PC-3 (cell line): ENCODE measurements at regions not wholly inside any gene's neighbourhood (a gene's known extent, or its start where the extent isn't known, plus 50 kb on each side); places are given as distances from the start of the nearest gene placed in this dataset.

Source experiments
- ATAC-seq: fragments of 200-7000 bp; cut with Tn5 transposase; 2 replicates; pipeline ENCODE4 v1.9.1; 2020; ENCODE audit warnings: mild to moderate bottlenecking, moderate library complexity
- BruUV-seq: library from RNA; stranded (reverse); fragments of 400-500 nt; replicated peaks from 2 replicates; lab custom pipeline; 2021; lab: Mats Ljungman, UMichigan
- CTCF ChIA-PET: fragments of 300-600 bp; sonication (Branson Sonifier 250); formaldehyde crosslinking; loops from one replicate; lab custom pipeline; 2022; ENCODE audit warnings: antibody characterized with exemption; lab: Charles Lee
- POLR2A ChIA-PET: fragments of 300-600 bp; sonication (Branson Sonifier 250); formaldehyde crosslinking; loops from one replicate; lab custom pipeline; 2022; ENCODE audit warnings: antibody characterized with exemption; ENCODE audit not compliant: unreplicated experiment; lab: Charles Lee
- DNase-seq: peaks from one replicate; pipeline ENCODE4 v3.0.0-alpha.2; 2015
- H2AFZ ChIP-seq: fragments of 300-600 bp; sonication (generic); 2 replicates; pipeline ENCODE4 v1.6.0; 2016; ENCODE audit warnings: antibody characterized with exemption, low read length
- H3F3A ChIP-seq: fragments of 300-600 bp; sonication (generic); one replicate; pipeline ENCODE4 v1.6.0; 2017; ENCODE audit warnings: antibody characterized with exemption, low read length, control low read depth, mild to moderate bottlenecking; ENCODE audit not compliant: unreplicated experiment
- H3K27ac ChIP-seq: fragments of 300-600 bp; sonication (generic); 2 replicates; pipeline ENCODE4 v1.5.1; 2016; ENCODE audit warnings: mild to moderate bottlenecking, low read length
- H3K27me3 ChIP-seq: fragments of 300-600 bp; sonication (generic); 2 replicates; pipeline ENCODE4 v1.6.1; 2016; ENCODE audit warnings: low read length, mixed read lengths
- H3K36me3 ChIP-seq: fragments of 300-600 bp; sonication (generic); 2 replicates; pipeline ENCODE4 v1.6.1; 2016; ENCODE audit warnings: low read depth, mixed run types, low read length, mixed read lengths
- H3K4me1 ChIP-seq: fragments of 300-600 bp; sonication (generic); 2 replicates; pipeline ENCODE4 v1.5.1; 2016; ENCODE audit warnings: low read length; ENCODE audit not compliant: insufficient read depth
- H3K4me2 ChIP-seq: fragments of 300-600 bp; sonication (generic); 2 replicates; pipeline ENCODE4 v1.6.0; 2016; ENCODE audit warnings: low read length
- H3K4me3 ChIP-seq: fragments of 300-600 bp; sonication (generic); 2 replicates; pipeline ENCODE4 v1.5.1; 2016; ENCODE audit warnings: mild to moderate bottlenecking, low read length, mixed read lengths
- H3K79me2 ChIP-seq: fragments of 300-600 bp; sonication (generic); 2 replicates; pipeline ENCODE4 v1.6.1; 2017; ENCODE audit warnings: low read length, mixed read lengths
- H3K9ac ChIP-seq: fragments of 300-600 bp; sonication (generic); 2 replicates; pipeline ENCODE4 v1.6.0; 2016; ENCODE audit warnings: mild to moderate bottlenecking, low read length
- H3K9me2 ChIP-seq: fragments of 300-600 bp; sonication (generic); replicated peaks from 2 replicates; pipeline ENCODE4 v1.6.1; 2016; ENCODE audit warnings: mixed run types, low read length, mixed read lengths
- H3K9me3 ChIP-seq: fragments of 300-600 bp; sonication (generic); 2 replicates; pipeline ENCODE4 v1.6.1; 2016; ENCODE audit warnings: low read length, mixed read lengths
- H4K20me1 ChIP-seq: fragments of 300-600 bp; sonication (generic); 2 replicates; pipeline ENCODE4 v1.6.1; 2016; ENCODE audit warnings: low read length, mixed read lengths
- CTCF ChIP-seq: fragments of 300-600 bp; sonication (generic); conservative IDR thresholded peaks from 2 replicates; pipeline ENCODE4 v1.5.1; 2017; ENCODE audit warnings: antibody characterized with exemption, low read depth, mild to moderate bottlenecking, low read length
- EZH2 ChIP-seq: fragments of 300-600 bp; sonication (generic); IDR thresholded peaks from one replicate; pipeline ENCODE4 v1.6.1; 2017; ENCODE audit warnings: antibody characterized with exemption, mild to moderate bottlenecking, low read length; ENCODE audit not compliant: unreplicated experiment
- EZH2phosphoT487 ChIP-seq: fragments of 300-600 bp; sonication (generic); IDR thresholded peaks from 2 replicates; pipeline ENCODE4 v1.6.1; 2018; ENCODE audit warnings: mild to moderate bottlenecking, antibody characterized with exemption, low read length, borderline replicate concordance
- intact Hi-C: fragments of 100-400 bp; cut with micrococcal nuclease; formaldehyde crosslinking; loops from 2 replicates; pipeline ENCODE4 v1.9.0; 2023

GRCh38 chr1:201724039-201724765 lies 104.8 kb upstream of the IPO9 start:
- H3F3A ChIP-seq = no peaks in the 10 kb centered on the region
- intact Hi-C loops = no loop called here
- no peaks in the 10 kb centered on the region for H3K4me1 ChIP-seq
- POLR2A ChIA-PET = no interaction called here
- no peak for ATAC-seq
- H3K4me3 ChIP-seq = no peak overlapping the region
- H3K4me2 ChIP-seq = no peak overlapping the region
- H3K27me3 ChIP-seq = no peaks in the 10 kb centered on the region
- no peak for TF ChIP-seq EZH2
- no peak for TF ChIP-seq CTCF
- no peak for TF ChIP-seq EZH2phosphoT487
- CTCF ChIA-PET = interaction anchor here (1.0 kb wide), 1 partner anchor 15 kb away, joined by 3 read pairs; no protein-coding TSS in a partner anchor
- DNase-seq = no peak
- H3K9me3 ChIP-seq = no peaks in the 10 kb centered on the region
- no peak overlapping the region for H2AFZ ChIP-seq
- H3K9me2 ChIP-seq = no peaks in the 10 kb centered on the region
- H3K9ac ChIP-seq = no peak overlapping the region
- BruUV-seq = no TSS peak
- no peaks in the 10 kb centered on the region for H4K20me1 ChIP-seq
- no peak overlapping the region for H3K27ac ChIP-seq
- H3K79me2 ChIP-seq = no peaks in the 10 kb centered on the region
- no peaks in the 10 kb centered on the region for H3K36me3 ChIP-seq

- H3K79me2 ChIP-seq = no peaks in the 10 kb centered on the region
- ChIA-PET POLR2A (no interaction called here), CTCF (no interaction called here)
- BruUV-seq = no TSS peak
- H3K9me3 ChIP-seq = no peaks in the 10 kb centered on the region
- H3K4me2 ChIP-seq = no peak overlapping the region
- no peaks in the 10 kb centered on the region for H3F3A ChIP-seq
- H3K4me1 ChIP-seq = no peaks in the 10 kb centered on the region
- H3K9ac ChIP-seq = no peak overlapping the region
- TF ChIP-seq CTCF = no peak
- TF ChIP-seq EZH2phosphoT487 = no peak
- H3K4me3 ChIP-seq = no peak overlapping the region
- no peak overlapping the region for H2AFZ ChIP-seq
- no peak for DNase-seq
- no peak overlapping the region for H3K27ac ChIP-seq
- intact Hi-C loops = no loop called here
- H3K27me3 ChIP-seq = no peaks in the 10 kb centered on the region
- no peak for ATAC-seq
- no peaks in the 10 kb centered on the region for H3K36me3 ChIP-seq
- H3K9me2 ChIP-seq = no peaks in the 10 kb centered on the region
- no peaks in the 10 kb centered on the region for H4K20me1 ChIP-seq
These were observed 104.2 kb upstream of the IPO9 start for GRCh38 chr1:201724766-201725118.

GRCh38 chr1:201726700-201727099 lies 102.3 kb upstream of the IPO9 start:
- Histone ChIP-seq H3K4me2 (no peak overlapping the region), H3K9me3 (no peaks in the 10 kb centered on the region), H3F3A (no peaks in the 10 kb centered on the region), H3K27me3 (no peaks in the 10 kb centered on the region), H3K27ac (no peak overlapping the region), H3K9ac (no peak overlapping the region), H3K4me1 (no peaks in the 10 kb centered on the region), H3K79me2 (no peaks in the 10 kb centered on the region), H3K36me3 (no peaks in the 10 kb centered on the region), H3K4me3 (no peak overlapping the region), H2AFZ (no peak overlapping the region), H3K9me2 (no peaks in the 10 kb centered on the region), H4K20me1 (no peaks in the 10 kb centered on the region)
- POLR2A ChIA-PET = no interaction called here
- intact Hi-C loops = no loop called here
- TF ChIP-seq EZH2phosphoT487 = no peak
- TF ChIP-seq CTCF = no peak
- no peak for TF ChIP-seq EZH2
- DNase-seq = no peak
- no peak for ATAC-seq
- CTCF ChIA-PET = no interaction called here
- BruUV-seq = no TSS peak
